ENCODE measurements at regions not wholly inside any gene's neighbourhood (a gene's known extent, or its start where the extent isn't known, plus 50 kb on each side); places are given as distances from the start of the nearest gene placed in this dataset.
"Not testable (repeated sequence)": the region's sequence is repeated elsewhere in the genome, so short reads cannot be mapped to it uniquely, and the experiment has no call there.

GRCh38 chr3:106485802-106486201 is 617.0 kb upstream of the CBLB start:
- no peak for TF ChIP-seq CTCF (IDR thresholded peaks at IDR 0.05; ENCODE audit: borderline replicate concordance, insufficient read depth, low read depth, low read length)
- no peak overlapping the region for H3K4me3 ChIP-seq (ENCODE audit: low read depth, low read length)

- not testable (repeated sequence) for H3K4me3 ChIP-seq (ENCODE audit: low read depth, low read length)
These were observed 618.3 kb upstream of the CBLB start for GRCh38 chr3:106486945-106487639.

- no peak overlapping the region for H3K4me3 ChIP-seq (ENCODE audit: low read depth, low read length)
- no peak for TF ChIP-seq CTCF (IDR thresholded peaks at IDR 0.05; ENCODE audit: borderline replicate concordance, insufficient read depth, low read depth, low read length)
These were observed 619.5 kb upstream of the CBLB start for GRCh38 chr3:106488331-106488730.

GRCh38 chr3:106491796-106492195 is 623.0 kb upstream of the CBLB start:
- no peak overlapping the region for H3K4me3 ChIP-seq (ENCODE audit: low read depth, low read length)
- no peak for TF ChIP-seq CTCF (IDR thresholded peaks at IDR 0.05; ENCODE audit: borderline replicate concordance, insufficient read depth, low read depth, low read length)

- no peak overlapping the region for H3K4me3 ChIP-seq (ENCODE audit: low read depth, low read length)
- no peak for TF ChIP-seq CTCF (IDR thresholded peaks at IDR 0.05; ENCODE audit: borderline replicate concordance, insufficient read depth, low read depth, low read length)
These were observed 639.6 kb upstream of the CBLB start for GRCh38 chr3:106508331-106508893.

GRCh38 chr3:106510206-106510605 is 641.4 kb upstream of the CBLB start:
- H3K4me3 ChIP-seq (ENCODE audit: low read depth, low read length) = no peak overlapping the region
- no peak for TF ChIP-seq CTCF (IDR thresholded peaks at IDR 0.05; ENCODE audit: borderline replicate concordance, insufficient read depth, low read depth, low read length)

GRCh38 chr3:106512846-106513245 is 644.0 kb upstream of the CBLB start:
- no peak for TF ChIP-seq CTCF (IDR thresholded peaks at IDR 0.05; ENCODE audit: borderline replicate concordance, insufficient read depth, low read depth, low read length)

More at GRCh38 chr3:106512846-106513245, 644.0 kb upstream of the CBLB start:
- H3K4me3 ChIP-seq (ENCODE audit: low read depth, low read length) = no peak overlapping the region
